ENCODE measurements at regions not wholly inside any gene's neighbourhood (a gene's known extent, or its start where the extent isn't known, plus 50 kb on each side); places are given as distances from the start of the nearest gene placed in this dataset.

DNA sequence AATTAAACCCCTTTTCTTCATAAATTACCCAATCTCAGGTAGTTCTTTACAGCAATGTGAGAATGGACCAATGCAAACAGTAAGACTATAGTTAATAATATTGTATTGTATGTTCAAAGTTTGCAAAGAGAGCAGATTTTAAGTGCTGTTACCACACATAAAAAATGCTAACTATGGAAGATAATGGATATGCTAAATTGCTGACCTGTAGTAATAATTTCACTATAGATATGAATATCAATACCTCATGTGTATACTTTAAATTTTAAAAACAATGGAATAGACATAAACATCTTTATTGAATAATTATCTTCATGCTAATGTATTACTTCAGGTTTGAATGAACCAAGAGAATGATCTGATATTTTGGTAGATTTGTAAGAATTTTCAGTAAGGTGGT lies 552.4 kb upstream of the CHRM3 start:
- H3K9me3 Mint-ChIP-seq (ENCODE audit: low read depth), result peaks cover 22% of the 10 kb centered on the region
- TF ChIP-seq, protein P1, sequence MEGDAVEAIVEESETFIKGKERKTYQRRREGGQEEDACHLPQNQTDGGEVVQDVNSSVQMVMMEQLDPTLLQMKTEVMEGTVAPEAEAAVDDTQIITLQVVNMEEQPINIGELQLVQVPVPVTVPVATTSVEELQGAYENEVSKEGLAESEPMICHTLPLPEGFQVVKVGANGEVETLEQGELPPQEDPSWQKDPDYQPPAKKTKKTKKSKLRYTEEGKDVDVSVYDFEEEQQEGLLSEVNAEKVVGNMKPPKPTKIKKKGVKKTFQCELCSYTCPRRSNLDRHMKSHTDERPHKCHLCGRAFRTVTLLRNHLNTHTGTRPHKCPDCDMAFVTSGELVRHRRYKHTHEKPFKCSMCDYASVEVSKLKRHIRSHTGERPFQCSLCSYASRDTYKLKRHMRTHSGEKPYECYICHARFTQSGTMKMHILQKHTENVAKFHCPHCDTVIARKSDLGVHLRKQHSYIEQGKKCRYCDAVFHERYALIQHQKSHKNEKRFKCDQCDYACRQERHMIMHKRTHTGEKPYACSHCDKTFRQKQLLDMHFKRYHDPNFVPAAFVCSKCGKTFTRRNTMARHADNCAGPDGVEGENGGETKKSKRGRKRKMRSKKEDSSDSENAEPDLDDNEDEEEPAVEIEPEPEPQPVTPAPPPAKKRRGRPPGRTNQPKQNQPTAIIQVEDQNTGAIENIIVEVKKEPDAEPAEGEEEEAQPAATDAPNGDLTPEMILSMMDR (IDR thresholded peaks at IDR 0.05), result no peak
- no peak overlapping the region for H3K27ac Mint-ChIP-seq (ENCODE audit: unreplicated experiment)
- H3K27me3 Mint-ChIP-seq (ENCODE audit: low read depth), result no peaks in the 10 kb centered on the region
- H3K36me3 Mint-ChIP-seq (ENCODE audit: low read depth), result no peaks in the 10 kb centered on the region
- no peak overlapping the region for H3K4me3 Mint-ChIP-seq (ENCODE audit: unreplicated experiment)
- DNase-seq (ENCODE audit: low spot score), result no peak
- no peaks in the 10 kb centered on the region for H3K4me1 Mint-ChIP-seq (ENCODE audit: low read depth)

DNA sequence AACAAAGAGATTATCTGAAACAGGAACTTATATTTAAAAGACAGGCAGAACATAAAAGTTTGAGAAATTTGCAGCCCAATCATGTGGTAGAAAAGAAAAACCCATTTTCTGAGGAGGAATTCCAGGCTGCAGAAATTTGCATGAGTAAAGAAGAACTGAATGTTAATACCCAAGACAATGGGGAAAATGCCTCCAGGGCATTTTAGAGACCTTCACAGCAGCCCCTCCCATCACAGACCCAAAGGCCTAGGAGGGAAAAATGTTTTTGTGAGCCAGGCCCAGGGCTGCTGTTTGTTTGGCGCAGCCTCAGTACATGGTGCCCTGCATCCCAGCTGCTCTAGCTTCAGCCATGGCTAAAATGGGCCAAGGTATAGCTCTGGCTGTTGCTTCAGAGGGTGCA lies 554.3 kb upstream of the CHRM3 start:
- Mint-ChIP-seq H3K27me3 (ENCODE audit: low read depth) (no peaks in the 10 kb centered on the region), H3K4me1 (ENCODE audit: low read depth) (no peaks in the 10 kb centered on the region), H3K9me3 (ENCODE audit: low read depth) (peaks cover 25% of the 10 kb centered on the region), H3K36me3 (ENCODE audit: low read depth) (no peaks in the 10 kb centered on the region), H3K27ac (ENCODE audit: unreplicated experiment) (no peak overlapping the region), H3K4me3 (ENCODE audit: unreplicated experiment) (no peak overlapping the region)
- DNase-seq (ENCODE audit: low spot score), result no peak
- TF ChIP-seq, protein P1 (IDR thresholded peaks at IDR 0.05), result no peak

DNA sequence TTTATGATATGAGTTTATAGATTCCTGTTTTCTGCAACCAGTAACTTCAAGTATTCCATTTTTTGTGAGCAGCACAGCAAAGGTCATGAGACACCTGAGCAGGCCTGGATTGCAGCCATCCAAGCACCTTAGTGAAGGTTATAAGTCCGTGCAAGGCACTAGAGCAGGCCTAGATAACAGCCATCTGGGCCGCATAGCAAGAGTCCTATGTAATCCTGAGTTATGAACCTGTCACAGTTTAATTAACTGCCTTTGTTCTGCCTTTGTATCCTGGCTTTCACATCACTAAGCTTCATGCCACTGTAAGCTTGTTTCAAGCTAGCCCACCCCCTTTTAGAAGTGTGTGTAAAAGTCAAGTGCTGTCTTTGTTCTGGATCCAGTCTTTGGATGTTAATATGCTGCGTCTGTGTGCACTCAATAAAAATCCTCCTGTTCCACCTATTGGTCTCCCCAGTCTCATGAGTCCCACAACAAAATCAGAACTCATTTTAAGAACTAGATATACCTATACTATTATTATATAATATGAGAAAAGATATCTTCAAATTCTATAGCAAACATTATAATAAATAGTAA lies 556.2 kb upstream of the CHRM3 start:
- no peaks in the 10 kb centered on the region for H3K27me3 Mint-ChIP-seq (ENCODE audit: low read depth)
- peaks cover 25% of the 10 kb centered on the region for H3K9me3 Mint-ChIP-seq (ENCODE audit: low read depth)
- H3K4me3 Mint-ChIP-seq (ENCODE audit: unreplicated experiment), result no peak overlapping the region
- H3K4me1 Mint-ChIP-seq (ENCODE audit: low read depth), result no peaks in the 10 kb centered on the region
- H3K27ac Mint-ChIP-seq (ENCODE audit: unreplicated experiment), result no peak overlapping the region
- H3K36me3 Mint-ChIP-seq (ENCODE audit: low read depth), result no peaks in the 10 kb centered on the region
- TF ChIP-seq, protein P1 (IDR thresholded peaks at IDR 0.05), result no peak
- DNase-seq (ENCODE audit: low spot score), result no peak

DNA sequence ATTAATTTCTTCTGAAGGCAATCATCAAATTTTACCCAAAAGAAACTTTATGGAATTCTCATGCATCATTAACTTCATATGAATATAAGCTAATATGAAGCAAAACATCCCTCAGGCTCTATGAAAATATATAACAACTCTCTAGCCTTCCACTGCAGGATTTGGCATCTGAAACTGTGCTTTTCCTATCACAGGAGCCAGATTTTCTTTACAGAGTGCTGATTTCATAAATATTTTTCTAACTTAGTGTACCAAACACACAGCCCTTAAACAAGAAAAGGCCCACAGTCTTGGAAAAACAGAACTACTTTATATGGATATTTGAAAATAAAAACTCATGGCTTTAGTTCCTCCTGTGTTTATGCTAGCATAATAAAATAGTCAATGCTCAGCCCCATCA lies 559.5 kb upstream of the CHRM3 start:
- TF ChIP-seq, protein P1 (IDR thresholded peaks at IDR 0.05), result no peak
- Mint-ChIP-seq H3K9me3 (ENCODE audit: low read depth) (peaks cover 43% of the 10 kb centered on the region), H3K4me1 (ENCODE audit: low read depth) (no peaks in the 10 kb centered on the region), H3K27ac (ENCODE audit: unreplicated experiment) (no peak overlapping the region), H3K27me3 (ENCODE audit: low read depth) (no peaks in the 10 kb centered on the region), H3K4me3 (ENCODE audit: unreplicated experiment) (no peak overlapping the region), H3K36me3 (ENCODE audit: low read depth) (no peaks in the 10 kb centered on the region)
- no peak for DNase-seq (ENCODE audit: low spot score)

DNA sequence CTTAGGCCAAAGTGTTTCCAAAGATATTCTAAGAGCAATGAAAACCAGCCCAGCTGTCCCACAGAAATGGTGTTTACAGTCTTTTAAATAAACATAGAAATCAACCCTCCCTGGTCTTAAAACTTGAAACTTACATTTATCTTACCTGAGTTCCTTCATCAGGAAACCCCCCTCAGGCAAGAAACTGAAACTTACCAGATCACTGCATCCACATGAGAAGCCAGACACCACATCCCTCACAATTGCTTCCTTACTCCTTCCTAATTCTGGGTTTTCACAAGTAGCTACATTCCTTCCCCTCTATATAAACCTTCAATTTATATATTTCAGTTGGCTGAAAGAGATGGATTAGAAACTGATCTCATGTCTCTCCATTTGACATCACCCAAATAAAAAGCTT lies 563.0 kb upstream of the CHRM3 start:
- H3K9me3 Mint-ChIP-seq (ENCODE audit: low read depth), result peaks cover 28% of the 10 kb centered on the region
- H3K27ac Mint-ChIP-seq (ENCODE audit: unreplicated experiment), result no peak overlapping the region
- no peaks in the 10 kb centered on the region for H3K36me3 Mint-ChIP-seq (ENCODE audit: low read depth)
- no peaks in the 10 kb centered on the region for H3K27me3 Mint-ChIP-seq (ENCODE audit: low read depth)
- TF ChIP-seq, protein P1 (IDR thresholded peaks at IDR 0.05), result no peak
- no peaks in the 10 kb centered on the region for H3K4me1 Mint-ChIP-seq (ENCODE audit: low read depth)
- no peak overlapping the region for H3K4me3 Mint-ChIP-seq (ENCODE audit: unreplicated experiment)
- DNase-seq (ENCODE audit: low spot score), result no peak

Data from chondrocyte (in vitro differentiated cells).